Cardiac muscle cell (in vitro differentiated cells and primary cell): ENCODE measurements at regions not wholly inside any gene's neighbourhood (a gene's known extent, or its start where the extent isn't known, plus 50 kb on each side); places are given as distances from the start of the nearest gene placed in this dataset.
"Not testable (repeated sequence)": the region's sequence is repeated elsewhere in the genome, so short reads cannot be mapped to it uniquely, and the experiment has no call there.

ENCODE experiments used
- DNase-seq, 2 donors: peaks; one replicate each; pipeline versions ENCODE4 v3.0.0 to v3.0.0-alpha.2; 2010 to 2017; ENCODE audit warnings: low read depth in 1 of 2, low spot score in 1 of 2
- H3K27ac ChIP-seq: fragments of 200-600 bp; sonication (generic); 2 replicates; pipeline ENCODE4 v1.5.1; 2016
- H3K27me3 ChIP-seq: fragments of 200-600 bp; sonication (generic); 2 replicates; pipeline ENCODE4 v1.6.0; 2016; ENCODE audit warnings: control low read depth
- H3K36me3 ChIP-seq: fragments of 200-600 bp; sonication (generic); 2 replicates; pipeline ENCODE4 v1.5.1; 2016; ENCODE audit warnings: control low read depth
- H3K4me1 ChIP-seq: fragments of 200-600 bp; sonication (generic); 2 replicates; pipeline ENCODE4 v1.8.1; 2017; ENCODE audit warnings: low read depth, mild to moderate bottlenecking, mixed run types
- H3K4me3 ChIP-seq: fragments of 200-600 bp; sonication (generic); 2 replicates; pipeline ENCODE4 v1.5.1; 2016; ENCODE audit warnings: mild to moderate bottlenecking
- H3K9me3 ChIP-seq: fragments of 200-600 bp; sonication (generic); 2 replicates; pipeline ENCODE4 v1.5.1; 2017; ENCODE audit warnings: low read depth, mild to moderate bottlenecking, control low read depth
- TF ChIP-seq, protein P1 (sequence below): IDR thresholded peaks from 2 replicates; pipeline ENCODE4 v1.5.1; 2012; ENCODE audit warnings: low read depth, mild to moderate bottlenecking, low read length

- H3K27me3 ChIP-seq, result no peaks in the 10 kb centered on the region
- no peaks in the 10 kb centered on the region for H3K36me3 ChIP-seq
- H3K4me1 ChIP-seq, result peaks cover 21% of the 10 kb centered on the region
- H3K9me3 ChIP-seq, result no peaks in the 10 kb centered on the region
- DNase-seq, result peak in 1 of 2 donors; percentile 43
- H3K27ac ChIP-seq, result peak overlapping the region; percentile 26
- H3K4me3 ChIP-seq, result no peak overlapping the region
- TF ChIP-seq, protein P1, sequence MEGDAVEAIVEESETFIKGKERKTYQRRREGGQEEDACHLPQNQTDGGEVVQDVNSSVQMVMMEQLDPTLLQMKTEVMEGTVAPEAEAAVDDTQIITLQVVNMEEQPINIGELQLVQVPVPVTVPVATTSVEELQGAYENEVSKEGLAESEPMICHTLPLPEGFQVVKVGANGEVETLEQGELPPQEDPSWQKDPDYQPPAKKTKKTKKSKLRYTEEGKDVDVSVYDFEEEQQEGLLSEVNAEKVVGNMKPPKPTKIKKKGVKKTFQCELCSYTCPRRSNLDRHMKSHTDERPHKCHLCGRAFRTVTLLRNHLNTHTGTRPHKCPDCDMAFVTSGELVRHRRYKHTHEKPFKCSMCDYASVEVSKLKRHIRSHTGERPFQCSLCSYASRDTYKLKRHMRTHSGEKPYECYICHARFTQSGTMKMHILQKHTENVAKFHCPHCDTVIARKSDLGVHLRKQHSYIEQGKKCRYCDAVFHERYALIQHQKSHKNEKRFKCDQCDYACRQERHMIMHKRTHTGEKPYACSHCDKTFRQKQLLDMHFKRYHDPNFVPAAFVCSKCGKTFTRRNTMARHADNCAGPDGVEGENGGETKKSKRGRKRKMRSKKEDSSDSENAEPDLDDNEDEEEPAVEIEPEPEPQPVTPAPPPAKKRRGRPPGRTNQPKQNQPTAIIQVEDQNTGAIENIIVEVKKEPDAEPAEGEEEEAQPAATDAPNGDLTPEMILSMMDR, result no peak
These were observed 232.8 kb upstream of the ZNF608 start for GRCh38 chr5:124979251-124979650.

DNA sequence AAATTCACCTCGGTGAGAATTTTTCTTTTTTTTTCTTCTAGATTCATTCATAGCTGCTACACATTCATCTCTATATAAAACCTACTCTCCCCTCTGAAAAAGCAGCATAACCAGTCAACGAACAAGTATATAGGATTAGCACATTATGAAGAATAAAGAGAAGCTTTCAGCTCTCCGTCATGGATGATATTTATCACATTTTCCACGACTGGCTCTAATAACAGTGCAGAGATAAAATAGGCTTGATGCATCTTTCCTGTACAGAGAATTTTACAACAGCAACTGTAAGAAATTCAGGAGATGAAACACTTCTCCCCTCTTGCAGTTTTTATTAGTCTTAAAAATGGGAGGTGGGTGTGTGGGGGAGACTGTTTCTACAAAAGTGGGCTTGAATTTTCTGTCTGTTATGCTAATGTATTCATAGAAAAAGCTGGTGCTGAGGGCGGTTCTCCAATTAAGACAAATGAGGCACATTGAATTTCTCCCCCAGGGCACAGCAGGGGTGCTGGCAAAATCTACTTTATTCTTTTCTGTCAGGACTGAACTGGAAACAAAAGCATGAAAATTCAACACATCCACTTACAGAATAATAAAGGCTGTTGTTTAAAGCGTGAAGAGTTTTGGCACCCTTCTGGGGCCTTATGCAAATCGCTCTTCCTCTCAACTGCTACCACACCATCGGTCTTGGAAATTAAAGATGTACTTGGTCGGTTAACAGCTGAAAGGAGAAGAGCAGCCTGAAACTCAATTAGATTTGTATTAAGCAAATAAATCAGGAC is 233.9 kb upstream of the ZNF608 start:
- DNase-seq, result no peak
- Histone ChIP-seq H3K4me1 (peaks cover 21% of the 10 kb centered on the region), H3K27me3 (no peaks in the 10 kb centered on the region), H3K27ac (no peak overlapping the region), H3K9me3 (no peaks in the 10 kb centered on the region), H3K4me3 (no peak overlapping the region), H3K36me3 (no peaks in the 10 kb centered on the region)
- TF ChIP-seq, protein P1, result no peak

- no peaks in the 10 kb centered on the region for H3K9me3 ChIP-seq
- H3K4me1 ChIP-seq, result peaks cover 21% of the 10 kb centered on the region
- H3K36me3 ChIP-seq, result no peaks in the 10 kb centered on the region
- H3K4me3 ChIP-seq, result no peak overlapping the region
- H3K27ac ChIP-seq, result no peak overlapping the region
- H3K27me3 ChIP-seq, result no peaks in the 10 kb centered on the region
- TF ChIP-seq, protein P1, result no peak
- DNase-seq, result no peak
These were observed 235.5 kb upstream of the ZNF608 start for GRCh38 chr5:124981901-124982300.

DNA sequence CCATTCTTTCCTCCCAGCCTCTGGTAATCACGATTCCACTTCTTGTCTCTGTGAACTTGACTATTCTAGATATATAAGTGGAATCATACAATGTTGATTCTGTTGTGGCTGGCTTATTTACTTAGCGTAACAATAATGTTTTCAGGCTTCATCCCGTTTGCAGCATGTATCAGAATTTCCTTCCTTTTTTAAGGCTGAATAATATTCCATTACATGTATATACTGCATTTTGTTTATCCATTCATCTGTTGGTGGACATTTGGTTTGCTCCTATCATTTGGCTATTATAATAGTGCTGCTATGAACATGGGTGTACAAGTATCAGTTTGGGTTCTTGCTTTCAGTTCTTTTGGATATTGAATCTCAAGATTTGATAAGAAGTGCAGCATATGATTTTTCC is 239.7 kb upstream of the ZNF608 start:
- TF ChIP-seq, protein P1, result no peak
- Histone ChIP-seq H3K9me3 (no peaks in the 10 kb centered on the region), H3K27ac (no peak overlapping the region), H3K36me3 (no peaks in the 10 kb centered on the region), H3K4me1 (no peaks in the 10 kb centered on the region), H3K27me3 (no peaks in the 10 kb centered on the region), H3K4me3 (no peak overlapping the region)
- DNase-seq, result no peak

DNA sequence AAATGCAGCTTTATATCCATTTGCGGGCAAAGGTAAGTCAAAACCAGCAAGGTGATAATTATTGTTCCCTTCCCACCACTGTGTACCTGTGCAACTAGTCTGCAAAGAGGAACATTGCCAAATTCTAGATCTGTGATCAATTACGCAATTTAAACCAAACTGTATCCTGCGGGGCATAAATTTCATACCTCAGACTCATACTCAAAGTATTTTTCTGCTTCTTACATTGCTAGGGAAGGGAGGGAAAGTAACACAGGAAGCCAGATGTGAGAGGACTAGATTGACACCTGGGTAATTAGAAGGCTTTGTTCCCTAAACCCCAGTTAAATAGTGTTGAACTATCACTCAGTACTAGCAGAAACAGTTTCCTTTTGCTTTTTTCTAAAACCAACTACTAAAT is 240.2 kb upstream of the ZNF608 start:
- no peak for DNase-seq
- TF ChIP-seq, protein P1, result no peak
- no peak overlapping the region for H3K27ac ChIP-seq

GRCh38 chr5:124987786-124988185 is 241.3 kb upstream of the ZNF608 start:
- H3K27me3 ChIP-seq, H3K4me3 ChIP-seq, H3K9me3 ChIP-seq, H3K36me3 ChIP-seq, DNase-seq, H3K4me1 ChIP-seq, H3K27ac ChIP-seq: not testable (repeated sequence)

More for the DNA sequence above, 240.2 kb upstream of the ZNF608 start:
- Histone ChIP-seq H3K36me3 (no peaks in the 10 kb centered on the region), H3K4me3 (no peak overlapping the region), H3K4me1 (no peaks in the 10 kb centered on the region), H3K9me3 (no peaks in the 10 kb centered on the region), H3K27me3 (no peaks in the 10 kb centered on the region)
